ENCODE measurements at regions not wholly inside any gene's neighbourhood (a gene's known extent, or its start where the extent isn't known, plus 50 kb on each side); places are given as distances from the start of the nearest gene placed in this dataset.

DNA sequence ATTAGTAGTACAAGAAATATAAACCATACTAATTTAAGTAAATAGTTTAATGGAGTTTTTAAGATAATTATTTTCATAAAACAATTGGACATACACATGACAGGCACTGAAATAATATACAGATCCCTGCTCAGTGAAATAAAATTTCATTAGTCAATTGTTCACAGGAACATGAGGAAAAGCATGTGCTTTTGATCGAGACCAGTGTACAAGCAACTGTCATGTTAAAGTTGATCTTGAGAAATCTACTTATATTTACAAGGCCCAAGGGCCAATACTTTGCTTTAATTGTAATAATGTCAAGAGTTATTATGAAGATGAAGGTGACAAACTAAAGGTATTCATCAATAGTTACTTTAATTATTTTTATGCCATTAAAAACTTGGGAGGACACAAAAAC is 792.7 kb upstream of the LUZP2 start:
- TF ChIP-seq, protein P1, sequence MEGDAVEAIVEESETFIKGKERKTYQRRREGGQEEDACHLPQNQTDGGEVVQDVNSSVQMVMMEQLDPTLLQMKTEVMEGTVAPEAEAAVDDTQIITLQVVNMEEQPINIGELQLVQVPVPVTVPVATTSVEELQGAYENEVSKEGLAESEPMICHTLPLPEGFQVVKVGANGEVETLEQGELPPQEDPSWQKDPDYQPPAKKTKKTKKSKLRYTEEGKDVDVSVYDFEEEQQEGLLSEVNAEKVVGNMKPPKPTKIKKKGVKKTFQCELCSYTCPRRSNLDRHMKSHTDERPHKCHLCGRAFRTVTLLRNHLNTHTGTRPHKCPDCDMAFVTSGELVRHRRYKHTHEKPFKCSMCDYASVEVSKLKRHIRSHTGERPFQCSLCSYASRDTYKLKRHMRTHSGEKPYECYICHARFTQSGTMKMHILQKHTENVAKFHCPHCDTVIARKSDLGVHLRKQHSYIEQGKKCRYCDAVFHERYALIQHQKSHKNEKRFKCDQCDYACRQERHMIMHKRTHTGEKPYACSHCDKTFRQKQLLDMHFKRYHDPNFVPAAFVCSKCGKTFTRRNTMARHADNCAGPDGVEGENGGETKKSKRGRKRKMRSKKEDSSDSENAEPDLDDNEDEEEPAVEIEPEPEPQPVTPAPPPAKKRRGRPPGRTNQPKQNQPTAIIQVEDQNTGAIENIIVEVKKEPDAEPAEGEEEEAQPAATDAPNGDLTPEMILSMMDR (IDR thresholded peaks at IDR 0.05): no peak
- TF ChIP-seq POLR2A (IDR thresholded peaks at IDR 0.05): no peak
